DOHH2 (cell line): ENCODE measurements at regions not wholly inside any gene's neighbourhood (a gene's known extent, or its start where the extent isn't known, plus 50 kb on each side); places are given as distances from the start of the nearest gene placed in this dataset.

ENCODE experiments used
- H3F3A ChIP-seq: fragments of 200-600 bp; sonication (generic), shearing (Covaris generic); 2 replicates; pipeline ENCODE4 v1.6.0; 2016; ENCODE audit warnings: antibody characterized with exemption, mild to moderate bottlenecking; ENCODE audit not compliant: control insufficient read depth, insufficient read depth
- H3K27ac ChIP-seq: fragments of 200-600 bp; sonication (generic); 2 replicates; pipeline ENCODE4 v1.5.1; 2014; ENCODE audit warnings: low read depth, mild to moderate bottlenecking, low read length, moderate library complexity
- H3K27me3 ChIP-seq: fragments of 200-600 bp; sonication (generic); 2 replicates; pipeline ENCODE4 v1.6.1; 2014; ENCODE audit warnings: mild to moderate bottlenecking, low read length, mixed read lengths; ENCODE audit not compliant: control insufficient read depth
- H3K36me3 ChIP-seq: fragments of 200-600 bp; sonication (generic); 2 replicates; pipeline ENCODE4 v1.6.1; 2014; ENCODE audit warnings: mild to moderate bottlenecking, low read length, moderate library complexity, mixed read lengths; ENCODE audit not compliant: control insufficient read depth
- H3K4me1 ChIP-seq: fragments of 200-600 bp; sonication (generic); 2 replicates; pipeline ENCODE4 v1.6.1; 2014; ENCODE audit warnings: mild to moderate bottlenecking, low read length, mixed read lengths; ENCODE audit not compliant: control insufficient read depth
- H3K4me2 ChIP-seq: fragments of 200-600 bp; sonication (generic); 2 replicates; pipeline ENCODE4 v1.6.0; 2014; ENCODE audit warnings: mild to moderate bottlenecking, low read length, moderate library complexity
- H3K4me3 ChIP-seq: fragments of 200-600 bp; sonication (generic); 2 replicates; pipeline ENCODE4 v1.5.1; 2014; ENCODE audit warnings: mild to moderate bottlenecking, low read length, mixed read lengths
- H3K79me2 ChIP-seq: fragments of 200-600 bp; sonication (generic); 2 replicates; pipeline ENCODE4 v1.6.1; 2014; ENCODE audit warnings: mild to moderate bottlenecking, low read length, mixed read lengths; ENCODE audit not compliant: control insufficient read depth
- H3K9me2 ChIP-seq: fragments of 200-600 bp; sonication (generic); replicated peaks from 2 replicates; pipeline ENCODE4 v1.6.1; 2014; ENCODE audit warnings: mild to moderate bottlenecking, low read length, mixed read lengths; ENCODE audit not compliant: control insufficient read depth
- H3K9me3 ChIP-seq: fragments of 200-600 bp; sonication (generic); 2 replicates; pipeline ENCODE4 v1.6.1; 2014; ENCODE audit warnings: antibody characterized with exemption, low read length, mixed read lengths; ENCODE audit not compliant: control insufficient read depth, insufficient read depth
- H4K20me1 ChIP-seq: fragments of 200-600 bp; sonication (generic); 2 replicates; pipeline ENCODE4 v1.6.0; 2014; ENCODE audit warnings: low read depth, mild to moderate bottlenecking, antibody characterized with exemption, low read length, moderate library complexity; ENCODE audit not compliant: control insufficient read depth, insufficient read depth
- EZH2phosphoT487 ChIP-seq: fragments of 200-600 bp; sonication (generic); IDR thresholded peaks from 2 replicates; pipeline ENCODE4 v1.6.1; 2017; ENCODE audit warnings: borderline replicate concordance, mild to moderate bottlenecking, antibody characterized with exemption, low read length, moderate library complexity, mixed read lengths
- TF ChIP-seq, protein P1 (sequence below): fragments of 200-600 bp; sonication (generic); IDR thresholded peaks from one replicate; pipeline ENCODE4 v1.5.1; 2014; ENCODE audit warnings: antibody characterized with exemption, mild to moderate bottlenecking, low read depth, low read length; ENCODE audit not compliant: poor library complexity, severe bottlenecking

DNA sequence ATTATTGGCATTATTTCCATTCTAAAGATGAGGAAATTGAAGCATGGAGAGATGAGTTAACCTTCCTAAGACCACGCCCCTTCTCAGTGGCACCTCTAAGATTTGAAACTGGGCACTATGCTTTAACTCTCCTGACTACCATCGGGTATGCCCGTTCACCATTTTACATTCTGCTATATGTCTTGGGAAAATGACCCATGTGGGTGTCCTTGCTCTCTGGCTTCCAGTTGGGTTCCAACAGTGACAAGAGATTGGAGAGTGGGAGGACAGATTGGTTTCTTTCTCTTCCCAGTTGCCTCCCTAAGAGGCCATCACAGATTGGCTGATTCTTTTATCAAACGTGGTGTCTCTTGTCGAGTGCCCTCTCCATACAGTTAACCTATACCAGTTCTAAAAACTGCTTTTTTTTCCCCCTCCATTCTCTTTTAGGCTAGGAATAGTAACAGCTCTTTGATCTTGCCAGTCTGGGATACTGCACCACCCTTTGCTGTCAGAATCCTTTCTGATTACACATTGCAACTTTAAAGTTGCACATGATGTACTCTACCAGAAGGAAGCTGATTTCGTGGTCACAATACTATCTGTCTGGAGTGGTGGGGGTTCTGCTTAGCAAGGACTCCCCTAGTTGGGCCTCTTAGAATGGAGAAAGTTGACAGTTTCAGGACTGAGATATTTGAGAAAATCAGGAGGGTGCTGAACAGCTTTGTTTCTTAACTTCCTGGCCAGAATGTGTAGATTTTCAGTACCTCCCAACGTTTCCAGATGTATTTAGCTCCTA is 88.0 kb upstream of the ELOVL5 start:
- no peak overlapping the region for H3K4me2 ChIP-seq

DNA sequence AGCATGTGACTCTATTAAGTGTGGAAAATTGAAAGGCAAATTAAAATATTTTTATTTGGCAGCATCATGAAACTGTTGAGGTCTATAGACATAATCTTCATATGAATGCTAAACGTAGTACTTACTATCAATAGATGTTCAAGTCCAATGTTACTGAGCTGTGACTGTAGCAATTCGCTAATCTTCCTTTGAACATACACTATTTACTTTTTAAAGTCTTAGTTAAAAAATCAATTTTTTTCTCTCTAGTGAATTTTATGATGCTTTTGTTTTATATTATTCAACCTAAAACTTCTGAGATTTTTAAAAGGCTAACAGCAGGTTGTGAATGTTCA is 85.2 kb upstream of the ELOVL5 start:
- H3F3A ChIP-seq: no peaks in the 10 kb centered on the region

More for the DNA sequence above, 88.0 kb upstream of the ELOVL5 start:
- Histone ChIP-seq H3K9me3 (no peaks in the 10 kb centered on the region), H3K36me3 (no peaks in the 10 kb centered on the region), H4K20me1 (no peaks in the 10 kb centered on the region), H3K27me3 (peaks cover 13% of the 10 kb centered on the region), H3F3A (no peaks in the 10 kb centered on the region), H3K9me2 (no peaks in the 10 kb centered on the region), H3K27ac (no peak overlapping the region), H3K4me1 (peaks cover 5% of the 10 kb centered on the region; the same call in 1 of the 2 replicates), H3K79me2 (no peaks in the 10 kb centered on the region), H3K4me3 (no peak overlapping the region)
- no peak for TF ChIP-seq EZH2phosphoT487
- TF ChIP-seq, protein P1, sequence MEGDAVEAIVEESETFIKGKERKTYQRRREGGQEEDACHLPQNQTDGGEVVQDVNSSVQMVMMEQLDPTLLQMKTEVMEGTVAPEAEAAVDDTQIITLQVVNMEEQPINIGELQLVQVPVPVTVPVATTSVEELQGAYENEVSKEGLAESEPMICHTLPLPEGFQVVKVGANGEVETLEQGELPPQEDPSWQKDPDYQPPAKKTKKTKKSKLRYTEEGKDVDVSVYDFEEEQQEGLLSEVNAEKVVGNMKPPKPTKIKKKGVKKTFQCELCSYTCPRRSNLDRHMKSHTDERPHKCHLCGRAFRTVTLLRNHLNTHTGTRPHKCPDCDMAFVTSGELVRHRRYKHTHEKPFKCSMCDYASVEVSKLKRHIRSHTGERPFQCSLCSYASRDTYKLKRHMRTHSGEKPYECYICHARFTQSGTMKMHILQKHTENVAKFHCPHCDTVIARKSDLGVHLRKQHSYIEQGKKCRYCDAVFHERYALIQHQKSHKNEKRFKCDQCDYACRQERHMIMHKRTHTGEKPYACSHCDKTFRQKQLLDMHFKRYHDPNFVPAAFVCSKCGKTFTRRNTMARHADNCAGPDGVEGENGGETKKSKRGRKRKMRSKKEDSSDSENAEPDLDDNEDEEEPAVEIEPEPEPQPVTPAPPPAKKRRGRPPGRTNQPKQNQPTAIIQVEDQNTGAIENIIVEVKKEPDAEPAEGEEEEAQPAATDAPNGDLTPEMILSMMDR: no peak

DNA sequence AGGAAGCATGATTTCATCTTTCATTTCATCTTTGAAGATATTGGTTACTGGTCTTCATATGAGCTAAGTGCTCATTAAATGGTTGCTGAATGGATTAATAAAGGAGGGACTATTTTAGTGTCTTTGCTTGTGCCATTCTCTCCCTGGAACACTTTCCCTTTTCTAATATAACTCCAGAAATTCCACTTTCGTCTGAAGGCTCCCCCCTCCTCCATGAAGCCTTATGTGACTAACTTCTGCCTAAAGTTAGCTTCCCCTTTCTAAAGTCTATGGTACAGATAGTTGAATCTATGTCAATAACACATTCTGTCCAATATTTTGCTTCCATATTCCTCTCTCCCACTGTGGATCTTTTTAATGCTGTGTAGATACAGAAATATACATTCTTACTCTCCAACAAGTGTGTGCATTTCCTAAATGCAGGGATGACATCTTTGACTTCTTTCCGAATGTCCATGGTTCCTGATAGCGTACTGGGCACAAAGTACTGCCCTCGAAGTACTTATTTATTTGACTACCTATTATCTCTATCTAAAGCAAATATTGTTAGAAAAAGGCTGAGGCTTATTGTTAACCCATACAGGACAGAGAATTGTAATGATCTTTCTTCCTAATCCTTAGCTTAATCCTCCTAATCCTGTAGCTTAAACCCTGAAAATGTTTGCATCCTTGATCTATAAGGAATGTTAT is 84.7 kb upstream of the ELOVL5 start:
- Histone ChIP-seq H3K27me3 (peaks cover 13% of the 10 kb centered on the region; the same call in 1 of the 2 replicates), H4K20me1 (no peaks in the 10 kb centered on the region), H3K79me2 (no peaks in the 10 kb centered on the region), H3K27ac (no peak overlapping the region), H3F3A (no peaks in the 10 kb centered on the region), H3K4me2 (no peak overlapping the region), H3K4me3 (no peak overlapping the region), H3K9me2 (no peaks in the 10 kb centered on the region), H3K36me3 (no peaks in the 10 kb centered on the region), H3K9me3 (no peaks in the 10 kb centered on the region), H3K4me1 (no peaks in the 10 kb centered on the region)
- TF ChIP-seq, protein P1: no peak
- TF ChIP-seq EZH2phosphoT487: no peak

More for the DNA sequence above, 85.2 kb upstream of the ELOVL5 start:
- Histone ChIP-seq H3K9me3 (no peaks in the 10 kb centered on the region), H3K4me2 (no peak overlapping the region), H3K79me2 (no peaks in the 10 kb centered on the region), H3K27ac (no peak overlapping the region), H3K9me2 (no peaks in the 10 kb centered on the region), H3K36me3 (no peaks in the 10 kb centered on the region), H4K20me1 (no peaks in the 10 kb centered on the region), H3K4me1 (no peaks in the 10 kb centered on the region), H3K27me3 (peaks cover 13% of the 10 kb centered on the region; the same call in 1 of the 2 replicates), H3K4me3 (no peak overlapping the region)
- TF ChIP-seq, protein P1: no peak
- TF ChIP-seq EZH2phosphoT487: no peak
